Activated CD8-positive, alpha-beta memory T cell treated with anti-CD3 and anti-CD28 coated beads, Interleukin-2, amount 50 U/mL, for 24 hours (primary cell): ENCODE measurements at regions not wholly inside any gene's neighbourhood (a gene's known extent, or its start where the extent isn't known, plus 50 kb on each side); places are given as distances from the start of the nearest gene placed in this dataset.

Source experiments
- DNase-seq: peaks from one replicate; pipeline ENCODE4 v3.0.0-alpha.2; 2020; ENCODE audit errors: extremely low read depth

DNA sequence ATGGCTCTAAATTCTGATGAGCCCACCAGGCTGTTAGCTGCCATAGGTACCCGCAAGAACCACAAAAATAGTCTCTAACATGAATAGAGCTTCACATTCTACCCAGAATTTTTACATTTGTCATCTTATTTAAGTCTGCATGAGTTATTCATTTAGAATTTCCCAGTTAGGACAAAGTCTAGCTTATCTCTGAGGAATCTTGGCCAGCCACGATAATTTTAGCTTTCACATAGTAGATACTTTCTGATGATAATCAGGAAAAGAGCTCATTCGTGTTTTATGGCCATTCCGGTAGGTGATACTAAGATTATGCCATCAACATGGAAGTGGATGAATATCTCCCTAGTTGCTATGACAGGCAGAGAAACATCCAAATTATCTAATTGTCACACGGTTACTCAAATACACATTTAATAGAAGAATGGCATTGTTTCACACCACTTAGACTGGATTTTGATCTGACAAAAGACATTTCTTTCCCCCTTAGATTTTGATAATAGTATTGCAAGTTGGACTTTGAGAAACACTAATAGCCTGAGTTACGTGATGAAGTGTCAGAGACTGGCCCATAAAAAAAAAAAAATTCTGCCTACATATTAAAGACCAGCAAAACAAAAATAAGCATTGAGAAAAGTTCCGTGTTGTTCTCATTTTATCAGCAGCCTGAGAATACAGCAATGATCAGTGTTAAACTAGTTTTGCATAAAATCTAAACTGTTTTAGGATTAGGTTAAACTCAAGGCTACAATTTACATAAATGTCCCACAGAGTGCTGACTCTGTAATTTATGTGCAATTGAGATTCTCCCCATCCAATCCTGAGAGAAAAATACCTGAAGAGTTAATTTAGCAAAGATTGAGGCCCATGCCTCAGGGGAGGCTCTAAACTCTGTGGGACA, 397.5 kb upstream of the ARID1B start:
- no peak for DNase-seq

GRCh38 chr6:156378853-156379252, 398.3 kb upstream of the ARID1B start:
- no peak for DNase-seq

GRCh38 chr6:156376091-156376490, 401.1 kb upstream of the ARID1B start:
- DNase-seq = no peak

DNA sequence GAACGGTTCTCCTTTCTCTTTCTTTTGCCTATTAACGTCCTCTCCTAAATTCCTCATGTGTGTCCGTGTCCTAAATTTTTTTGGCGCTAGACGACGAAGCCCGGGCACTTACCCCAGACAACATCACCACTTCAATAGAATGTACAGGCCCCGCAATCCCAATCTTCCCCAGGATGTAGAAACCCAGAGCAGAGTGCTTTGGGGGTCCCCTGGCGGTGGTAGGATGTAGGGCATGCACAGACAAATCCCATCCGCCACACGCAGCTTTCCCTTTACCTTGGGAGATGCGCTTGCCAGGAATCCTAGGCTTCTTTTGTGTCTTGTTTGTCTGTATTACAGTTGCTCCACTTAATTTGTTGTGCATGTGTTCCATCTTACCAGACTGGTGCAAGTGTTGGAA, 417.3 kb upstream of the ARID1B start:
- no peak for DNase-seq

DNA sequence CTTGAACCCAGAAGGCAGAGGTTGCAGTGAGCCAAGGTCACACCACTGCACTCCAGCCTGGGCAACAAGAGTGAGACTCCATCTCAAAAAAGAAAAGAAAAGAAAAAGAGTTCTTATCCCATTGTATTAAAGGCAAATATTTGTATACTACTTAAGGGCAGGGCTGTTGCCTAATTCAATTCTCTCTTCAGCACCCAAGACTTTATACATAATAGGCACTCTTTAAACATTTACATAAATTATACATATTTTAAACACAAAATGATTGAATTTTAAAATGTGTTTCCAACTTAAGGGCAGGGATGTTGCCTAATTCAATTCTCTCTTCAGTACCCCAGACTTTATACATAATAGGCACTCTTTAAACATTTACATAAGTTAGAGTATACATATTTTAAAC, 424.3 kb upstream of the ARID1B start:
- no peak for DNase-seq

DNA sequence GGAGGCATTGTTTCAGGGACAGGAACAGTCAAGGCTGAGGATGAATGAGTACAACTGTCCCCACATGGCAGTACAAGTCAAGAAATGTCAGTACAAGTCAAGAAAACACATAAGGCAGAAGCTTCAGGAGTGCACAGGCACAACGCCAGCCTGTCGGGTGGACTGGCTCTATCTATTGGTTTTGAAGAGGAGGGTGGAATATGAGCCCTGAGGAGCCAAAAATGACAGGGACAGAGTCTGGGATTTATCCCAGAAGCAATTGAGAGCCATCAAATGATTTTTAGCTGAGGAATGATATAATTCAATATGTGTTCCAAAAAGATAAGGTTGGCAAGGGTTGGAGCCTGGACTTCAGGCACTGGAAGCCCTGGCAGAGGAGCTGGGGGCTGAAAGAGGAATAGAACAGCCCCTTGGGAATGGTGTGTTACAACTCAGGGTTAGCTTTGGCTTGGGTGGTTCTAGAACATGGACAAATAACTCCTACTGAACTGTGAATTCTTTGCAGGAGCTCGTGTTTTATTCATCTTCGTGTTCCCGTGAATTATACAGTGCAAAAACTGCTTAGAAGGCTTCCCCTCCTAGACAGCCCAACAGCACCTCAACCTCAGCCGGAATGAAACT, 425.7 kb upstream of the ARID1B start:
- no peak for DNase-seq

DNA sequence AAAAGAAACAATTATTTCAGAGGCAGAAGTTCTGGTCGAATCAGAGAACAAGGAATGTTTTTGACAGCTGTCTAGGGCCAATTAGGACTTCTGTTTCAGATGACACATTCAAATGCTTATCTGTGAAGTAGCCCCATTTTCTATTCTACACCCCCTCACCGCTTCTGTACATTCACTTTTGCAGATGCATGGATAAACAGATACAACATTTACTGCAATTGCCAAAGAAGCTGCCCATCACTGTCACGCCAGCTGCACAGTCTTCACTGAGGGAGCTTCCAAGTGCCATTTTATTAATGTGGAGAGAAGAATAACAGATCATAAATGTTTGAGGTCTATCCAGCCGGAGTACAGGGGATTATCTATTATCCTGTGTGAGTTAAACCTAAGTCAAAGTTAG, 426.8 kb upstream of the ARID1B start:
- no peak for DNase-seq

DNA sequence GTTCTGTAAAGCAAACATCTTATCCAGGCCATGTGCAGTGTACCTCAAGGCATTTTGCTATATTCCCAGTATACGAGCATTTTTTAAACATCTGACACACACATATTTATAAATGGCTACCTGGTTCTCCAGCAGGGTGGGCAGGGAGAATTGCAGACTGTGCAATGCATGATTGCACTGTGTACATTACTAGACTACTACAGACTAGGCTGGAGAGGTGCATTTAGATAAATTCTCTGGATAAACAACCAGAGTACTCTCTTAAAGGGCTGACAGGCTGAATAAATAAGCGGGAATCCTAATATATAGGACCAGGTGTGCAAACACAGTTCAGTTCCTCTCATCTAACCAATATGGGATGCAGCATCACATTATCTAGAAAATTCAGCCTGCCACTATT, 428.3 kb upstream of the ARID1B start:
- no peak for DNase-seq

DNA sequence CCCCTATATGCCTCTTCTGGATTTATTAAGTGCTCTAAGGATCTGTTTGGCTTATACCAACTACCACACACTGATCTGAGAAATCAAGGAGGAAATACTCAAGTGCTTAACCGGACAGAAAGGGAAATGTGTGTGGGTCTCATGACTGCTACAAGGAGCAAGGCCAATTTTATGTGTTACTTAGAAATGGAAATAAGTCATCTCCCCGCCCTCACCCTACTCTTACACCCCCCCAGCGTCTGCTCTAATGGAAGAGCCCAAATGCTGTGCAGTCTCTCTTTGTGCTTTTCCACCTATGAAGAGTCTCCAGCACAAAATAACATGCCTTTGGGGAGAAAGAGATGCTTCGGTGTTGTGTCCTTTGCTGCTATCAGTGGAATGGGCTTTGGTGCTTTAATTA, 428.8 kb upstream of the ARID1B start:
- DNase-seq = no peak

- DNase-seq = no peak
These were observed 429.5 kb upstream of the ARID1B start for GRCh38 chr6:156347656-156348055.

DNA sequence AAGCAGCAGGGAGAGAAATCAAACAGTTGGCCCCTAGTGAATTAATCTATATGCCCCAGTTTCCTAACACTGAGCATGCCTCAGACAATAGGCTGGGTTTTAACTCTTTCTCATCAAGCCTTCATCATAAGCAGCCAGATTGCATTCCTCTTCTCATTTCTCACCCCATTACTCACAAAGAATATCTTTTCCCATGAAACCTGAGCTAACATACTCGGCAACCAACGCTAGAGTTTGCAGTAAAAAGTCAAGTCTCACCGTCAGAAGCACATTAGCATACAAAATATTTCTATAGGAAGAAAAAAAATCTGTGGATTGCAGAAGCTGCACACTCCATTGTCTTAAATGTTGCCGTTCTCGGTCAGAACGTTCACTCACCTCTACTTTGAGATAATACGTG, 429.9 kb upstream of the ARID1B start:
- no peak for DNase-seq

- DNase-seq = no peak
These were observed 431.5 kb upstream of the ARID1B start for GRCh38 chr6:156345700-156346099.

DNA sequence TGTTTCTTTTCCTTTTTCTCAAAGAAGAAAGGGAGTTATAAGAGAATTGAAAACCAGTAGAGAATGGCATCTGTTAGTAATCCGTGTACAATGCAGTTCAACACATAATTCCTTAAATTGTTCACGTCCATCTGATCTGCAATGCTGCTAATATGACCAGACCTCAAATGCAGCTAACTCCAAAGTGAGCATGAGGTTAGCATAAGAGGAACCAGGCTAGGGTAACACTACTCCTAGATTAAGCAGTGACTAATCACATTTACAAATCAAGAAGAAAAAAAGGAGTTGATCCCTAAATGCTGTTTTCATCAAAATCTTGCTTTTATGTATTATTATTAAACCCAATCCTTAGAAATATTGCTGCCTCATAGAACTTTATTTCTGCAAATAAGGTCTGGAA, 432.7 kb upstream of the ARID1B start:
- DNase-seq = no peak

DNA sequence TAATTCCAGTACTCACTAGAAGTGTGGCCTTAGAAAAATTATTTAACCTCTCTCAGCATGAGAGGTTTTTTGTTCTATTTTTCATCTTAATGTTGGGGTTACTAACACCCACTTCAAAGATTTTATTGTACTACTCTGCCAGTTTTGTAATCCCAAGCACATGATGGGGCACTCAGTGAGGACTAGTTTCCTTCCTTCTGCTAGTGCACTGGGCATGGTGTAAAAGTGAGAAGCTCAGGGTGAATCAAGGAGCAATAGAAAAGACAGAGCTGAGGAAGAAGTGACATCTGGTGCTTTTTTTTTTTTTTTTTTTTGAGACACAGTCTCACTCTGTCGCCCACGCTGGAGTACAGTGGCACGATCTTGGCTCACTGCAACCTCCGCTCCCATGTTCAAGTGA, 439.4 kb upstream of the ARID1B start:
- DNase-seq = no peak

- no peak for DNase-seq
These were observed 440.4 kb upstream of the ARID1B start for GRCh38 chr6:156336733-156337132.

- DNase-seq = no peak
These were observed 441.1 kb upstream of the ARID1B start for GRCh38 chr6:156336089-156336488.

DNA sequence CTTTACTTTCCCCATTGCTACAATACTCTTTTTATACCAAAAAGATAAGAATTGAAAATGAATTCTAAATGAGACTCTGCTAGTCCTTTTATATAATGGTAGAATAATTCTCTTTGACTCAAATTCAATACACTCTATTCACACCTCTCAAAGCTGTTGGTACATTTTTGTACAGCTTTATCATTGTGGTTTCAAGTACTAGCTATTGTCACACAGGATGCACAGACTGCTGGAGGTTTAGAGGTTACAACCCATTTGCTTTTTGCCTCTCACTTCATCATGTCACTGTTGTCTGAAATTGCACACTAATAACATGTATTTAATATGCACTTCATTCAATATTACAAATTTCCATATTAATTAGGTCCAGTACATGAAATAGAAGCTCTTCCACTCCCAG, 442.2 kb upstream of the ARID1B start:
- no peak for DNase-seq

- no peak for DNase-seq
These were observed 457.5 kb upstream of the ARID1B start for GRCh38 chr6:156319707-156320106.

GRCh38 chr6:156316583-156317125, 460.5 kb upstream of the ARID1B start:
- no peak for DNase-seq

GRCh38 chr6:156315146-156315545, 462.0 kb upstream of the ARID1B start:
- DNase-seq = no peak

GRCh38 chr6:156313037-156313436, 464.1 kb upstream of the ARID1B start:
- DNase-seq = no peak

GRCh38 chr6:156311291-156311690, 465.9 kb upstream of the ARID1B start:
- DNase-seq = no peak

GRCh38 chr6:156310701-156311100, 466.5 kb upstream of the ARID1B start:
- no peak for DNase-seq
